Smooth muscle cell (in vitro differentiated cells): ENCODE measurements at regions not wholly inside any gene's neighbourhood (a gene's known extent, or its start where the extent isn't known, plus 50 kb on each side); places are given as distances from the start of the nearest gene placed in this dataset.

Experiments
- DNase-seq: peaks from one replicate; lab custom pipeline; 2025; ENCODE audit not compliant: unreplicated experiment; lab: John Stamatoyannopoulos, UW
- H2AFZ ChIP-seq: fragments of 200-600 bp; sonication (generic); 2 replicates; pipeline ENCODE4 v1.6.0; 2016; ENCODE audit warnings: antibody characterized with exemption, low read depth, mild to moderate bottlenecking
- H3F3A ChIP-seq: fragments of 200-600 bp; sonication (generic); 2 replicates; pipeline ENCODE4 v1.6.0; 2017; ENCODE audit warnings: antibody characterized with exemption, low read depth
- H3K27ac ChIP-seq: fragments of 200-600 bp; sonication (generic); 2 replicates; pipeline ENCODE4 v1.5.1; 2016; ENCODE audit warnings: low read depth, mild to moderate bottlenecking
- H3K27me3 ChIP-seq: fragments of 200-600 bp; sonication (generic); 2 replicates; pipeline ENCODE4 v1.6.1; 2016; ENCODE audit warnings: low read depth, mild to moderate bottlenecking
- H3K36me3 ChIP-seq: fragments of 200-600 bp; sonication (generic); 2 replicates; pipeline ENCODE4 v1.5.1; 2016; ENCODE audit warnings: low read depth
- H3K4me1 ChIP-seq: fragments of 200-600 bp; sonication (generic); 2 replicates; pipeline ENCODE4 v1.5.1; 2016; ENCODE audit warnings: low read depth
- H3K4me2 ChIP-seq: fragments of 200-600 bp; sonication (generic); 2 replicates; pipeline ENCODE4 v1.6.0; 2016; ENCODE audit warnings: mild to moderate bottlenecking
- H3K4me3 ChIP-seq: fragments of 200-600 bp; sonication (generic); 2 replicates; pipeline ENCODE4 v1.5.1; 2016; ENCODE audit warnings: mild to moderate bottlenecking
- H3K79me2 ChIP-seq: fragments of 200-600 bp; sonication (generic); 2 replicates; pipeline ENCODE4 v1.6.0; 2016; ENCODE audit warnings: low read depth, mild to moderate bottlenecking
- H3K9ac ChIP-seq: fragments of 200-600 bp; sonication (generic); 2 replicates; pipeline ENCODE4 v1.6.0; 2016; ENCODE audit warnings: low read depth
- H3K9me3 ChIP-seq: fragments of 200-600 bp; sonication (generic); replicated peaks from 2 replicates; pipeline ENCODE4 v1.5.1; 2016; ENCODE audit warnings: low read depth
- H4K20me1 ChIP-seq: fragments of 200-600 bp; sonication (generic); 2 replicates; pipeline ENCODE4 v1.6.0; 2016; ENCODE audit warnings: low read depth
- WGBS: methylation state at CpG from one replicate; pipeline ENCODE4 v1.1.7; 2016; ENCODE audit warnings: low lambda C conversion rate; 5-methylcytosine and 5-hydroxymethylcytosine counted together
- TF ChIP-seq, protein P1 (sequence below): fragments of 200-600 bp; sonication (generic); IDR thresholded peaks from 2 replicates; pipeline ENCODE4 v1.5.1; 2017; ENCODE audit warnings: borderline replicate concordance, mild to moderate bottlenecking, antibody characterized with exemption; ENCODE audit not compliant: insufficient read depth, poor library complexity, severe bottlenecking

- Histone ChIP-seq H3K27ac (no peak overlapping the region), H3K9ac (no peak overlapping the region), H3K4me1 (peaks cover 20% of the 10 kb centered on the region), H3F3A (no peaks in the 10 kb centered on the region), H3K4me2 (no peak overlapping the region), H3K79me2 (no peaks in the 10 kb centered on the region), H3K36me3 (no peaks in the 10 kb centered on the region), H3K4me3 (no peak overlapping the region), H4K20me1 (no peaks in the 10 kb centered on the region), H3K9me3 (no peaks in the 10 kb centered on the region), H2AFZ (no peak overlapping the region), H3K27me3 (no peaks in the 10 kb centered on the region)
- TF ChIP-seq, protein P1, sequence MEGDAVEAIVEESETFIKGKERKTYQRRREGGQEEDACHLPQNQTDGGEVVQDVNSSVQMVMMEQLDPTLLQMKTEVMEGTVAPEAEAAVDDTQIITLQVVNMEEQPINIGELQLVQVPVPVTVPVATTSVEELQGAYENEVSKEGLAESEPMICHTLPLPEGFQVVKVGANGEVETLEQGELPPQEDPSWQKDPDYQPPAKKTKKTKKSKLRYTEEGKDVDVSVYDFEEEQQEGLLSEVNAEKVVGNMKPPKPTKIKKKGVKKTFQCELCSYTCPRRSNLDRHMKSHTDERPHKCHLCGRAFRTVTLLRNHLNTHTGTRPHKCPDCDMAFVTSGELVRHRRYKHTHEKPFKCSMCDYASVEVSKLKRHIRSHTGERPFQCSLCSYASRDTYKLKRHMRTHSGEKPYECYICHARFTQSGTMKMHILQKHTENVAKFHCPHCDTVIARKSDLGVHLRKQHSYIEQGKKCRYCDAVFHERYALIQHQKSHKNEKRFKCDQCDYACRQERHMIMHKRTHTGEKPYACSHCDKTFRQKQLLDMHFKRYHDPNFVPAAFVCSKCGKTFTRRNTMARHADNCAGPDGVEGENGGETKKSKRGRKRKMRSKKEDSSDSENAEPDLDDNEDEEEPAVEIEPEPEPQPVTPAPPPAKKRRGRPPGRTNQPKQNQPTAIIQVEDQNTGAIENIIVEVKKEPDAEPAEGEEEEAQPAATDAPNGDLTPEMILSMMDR = no peak
- 28% methylated on average over 1 of the region's 1 CpG for WGBS
- DNase-seq = no peak
These were observed 657.1 kb downstream of the NR2F1-AS1 start for GRCh38 chr5:92923885-92924284.

DNA sequence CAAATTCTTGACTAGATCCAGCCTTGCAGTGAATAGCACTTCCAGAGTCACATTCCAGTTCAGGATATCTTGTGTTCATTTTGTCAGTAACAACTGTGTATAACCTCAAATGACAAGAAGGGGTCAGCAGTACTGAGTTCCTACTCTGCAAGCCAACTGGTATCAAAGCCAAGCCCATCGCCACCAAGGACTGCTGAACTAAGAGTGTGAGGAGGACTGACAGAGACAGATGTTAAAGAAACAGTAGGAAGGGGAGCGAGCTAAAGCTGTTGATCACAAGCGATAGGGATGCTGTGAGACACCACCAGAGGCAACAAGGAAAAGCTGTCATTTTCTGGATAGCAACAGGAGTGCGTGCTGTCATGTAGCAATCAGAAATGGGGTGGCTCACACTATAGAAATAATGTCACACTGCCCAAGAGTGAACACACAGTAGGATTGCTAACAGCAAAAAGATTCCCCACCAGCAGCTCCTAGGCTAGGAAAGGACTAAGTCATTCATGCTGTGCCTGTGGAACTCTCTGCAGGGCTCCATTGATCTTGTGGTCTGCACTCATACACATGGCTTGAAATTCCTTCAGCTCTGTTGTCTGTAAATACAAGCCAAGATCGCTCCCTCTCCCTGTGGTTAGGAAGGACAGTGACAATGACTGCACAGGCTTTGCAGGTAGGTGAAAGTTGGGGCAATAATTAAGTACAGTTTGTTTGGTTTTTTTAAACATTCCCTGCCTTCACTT lies 658.6 kb downstream of the NR2F1-AS1 start:
- 82% methylated on average over 5 of the region's 5 CpGs for WGBS
- TF ChIP-seq, protein P1 = no peak
- H3F3A ChIP-seq = no peaks in the 10 kb centered on the region

DNA sequence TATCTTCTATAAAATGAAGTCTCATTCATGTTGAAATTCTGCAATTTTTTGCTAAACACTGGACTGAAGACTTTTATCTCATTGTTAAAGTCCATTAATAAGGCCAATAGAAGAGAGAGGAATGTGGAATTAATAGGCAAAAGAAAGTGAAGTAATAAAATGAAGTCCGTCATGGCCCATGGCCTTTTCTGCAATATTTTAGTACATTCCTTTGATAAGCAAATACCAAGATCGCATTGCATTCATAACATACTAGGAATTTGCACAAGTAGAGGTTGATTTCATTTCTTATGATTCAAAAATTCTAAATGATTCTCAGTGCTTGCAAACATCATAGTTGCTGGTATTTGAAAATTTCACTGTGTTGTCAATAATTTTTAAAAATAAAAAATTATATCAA lies 664.0 kb downstream of the NR2F1-AS1 start:
- 80% methylated on average over 2 of the region's 2 CpGs for WGBS
- no peak for DNase-seq

More for the DNA sequence above, 658.6 kb downstream of the NR2F1-AS1 start:
- Histone ChIP-seq H3K9me3 (no peaks in the 10 kb centered on the region), H2AFZ (no peak overlapping the region), H4K20me1 (no peaks in the 10 kb centered on the region), H3K27ac (no peak overlapping the region), H3K4me2 (no peak overlapping the region), H3K9ac (no peak overlapping the region), H3K36me3 (no peaks in the 10 kb centered on the region), H3K27me3 (no peaks in the 10 kb centered on the region), H3K4me3 (no peak overlapping the region), H3K4me1 (peaks cover 16% of the 10 kb centered on the region), H3K79me2 (no peaks in the 10 kb centered on the region)
- no peak for DNase-seq

More for the DNA sequence above, 664.0 kb downstream of the NR2F1-AS1 start:
- Histone ChIP-seq H3K4me3 (no peak overlapping the region), H3K4me1 (peaks cover 5% of the 10 kb centered on the region), H3K4me2 (no peak overlapping the region), H3K79me2 (no peaks in the 10 kb centered on the region), H3K9ac (no peak overlapping the region), H3F3A (no peaks in the 10 kb centered on the region), H3K27me3 (no peaks in the 10 kb centered on the region), H3K9me3 (no peaks in the 10 kb centered on the region), H3K36me3 (no peaks in the 10 kb centered on the region), H3K27ac (no peak overlapping the region), H4K20me1 (no peaks in the 10 kb centered on the region), H2AFZ (no peak overlapping the region)
- TF ChIP-seq, protein P1 = no peak
